ENCODE measurements at regions not wholly inside any gene's neighbourhood (a gene's known extent, or its start where the extent isn't known, plus 50 kb on each side); places are given as distances from the start of the nearest gene placed in this dataset.
"Not testable (repeated sequence)": the region's sequence is repeated elsewhere in the genome, so short reads cannot be mapped to it uniquely, and the experiment has no call there.

DNA sequence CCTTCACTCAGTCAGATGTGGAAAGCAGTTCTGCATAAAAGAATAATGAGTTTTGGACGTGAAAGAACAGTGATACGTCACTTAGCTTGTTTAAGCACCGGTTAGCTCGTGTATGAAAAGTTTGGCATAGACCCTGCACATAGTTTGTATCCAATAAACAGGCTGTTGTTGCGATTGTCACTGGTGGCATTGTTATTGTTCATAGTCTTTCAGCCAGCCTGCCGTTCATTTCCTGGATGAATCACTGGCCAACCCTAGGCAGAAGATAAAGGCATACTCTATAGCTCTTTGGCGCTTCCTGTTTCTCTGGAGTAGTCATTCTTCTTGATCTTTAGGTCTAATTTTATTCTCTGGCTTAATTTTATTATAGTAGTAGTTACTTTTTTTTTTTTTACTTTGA is 57.8 kb upstream of the ANKRD30A start:
- no peak for DNase-seq (ENCODE audit: low read depth in 2 of 2)

DNA sequence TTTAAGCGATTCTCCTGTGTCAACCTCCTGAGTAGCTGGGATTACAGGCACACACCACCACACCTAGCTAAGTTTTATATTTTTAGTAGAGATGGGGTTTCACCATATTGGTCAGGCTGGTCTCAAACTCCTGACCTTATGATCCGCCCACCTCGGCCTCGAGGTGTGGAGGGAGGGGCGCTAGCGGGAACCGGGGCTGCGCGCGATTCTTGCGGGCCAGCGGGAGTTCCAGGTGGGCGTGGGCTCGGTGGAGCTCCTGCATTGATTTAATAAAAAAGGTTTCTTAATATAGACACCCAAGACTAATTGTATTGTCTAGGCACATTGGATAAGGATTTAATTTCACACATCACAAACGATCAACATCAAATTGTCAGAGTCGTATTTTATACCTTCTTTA is 63.1 kb upstream of the ANKRD30A start:
- DNase-seq (ENCODE audit: low read depth in 2 of 2) = not testable (repeated sequence)

DNA sequence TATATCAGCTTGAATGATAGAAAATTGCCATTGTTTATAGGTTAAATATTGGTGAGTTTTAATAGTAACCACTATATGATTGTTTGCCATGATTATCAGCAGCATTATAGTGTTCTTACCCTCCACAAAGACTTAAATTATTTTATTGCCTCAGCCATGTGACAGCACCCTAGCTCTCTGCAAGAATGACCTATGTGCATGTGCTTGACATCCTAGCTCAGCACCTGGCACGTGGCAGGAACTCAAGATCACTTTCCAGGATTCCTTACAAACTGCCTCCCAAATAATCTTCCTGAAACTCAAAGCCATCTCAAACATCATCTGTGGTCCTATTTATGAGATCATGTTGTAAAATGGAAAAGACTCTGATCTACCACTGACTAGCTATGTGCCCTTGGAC is 68.1 kb upstream of the ANKRD30A start:
- DNase-seq (ENCODE audit: low read depth in 2 of 2) = no peak

DNA sequence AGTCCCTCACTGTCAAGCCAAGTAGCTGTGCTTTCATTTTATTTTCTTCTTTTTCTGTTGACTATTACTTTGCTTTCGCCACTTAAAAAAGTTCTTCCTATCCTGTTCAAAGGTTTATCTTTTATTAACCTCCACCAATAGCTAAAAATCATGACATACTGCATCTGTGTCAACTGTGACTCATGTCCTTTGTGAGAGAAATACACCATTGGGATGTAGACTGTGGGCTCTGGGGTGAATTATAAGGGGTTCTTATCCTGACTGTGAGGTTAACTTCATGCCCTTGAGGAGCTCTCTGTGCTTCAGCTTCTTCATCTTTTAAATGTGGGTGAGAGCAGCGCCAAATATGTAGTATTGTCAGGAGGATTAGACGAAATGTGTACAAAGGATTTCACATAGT is 71.9 kb upstream of the ANKRD30A start:
- no peak for DNase-seq (ENCODE audit: low read depth in 2 of 2)

DNA sequence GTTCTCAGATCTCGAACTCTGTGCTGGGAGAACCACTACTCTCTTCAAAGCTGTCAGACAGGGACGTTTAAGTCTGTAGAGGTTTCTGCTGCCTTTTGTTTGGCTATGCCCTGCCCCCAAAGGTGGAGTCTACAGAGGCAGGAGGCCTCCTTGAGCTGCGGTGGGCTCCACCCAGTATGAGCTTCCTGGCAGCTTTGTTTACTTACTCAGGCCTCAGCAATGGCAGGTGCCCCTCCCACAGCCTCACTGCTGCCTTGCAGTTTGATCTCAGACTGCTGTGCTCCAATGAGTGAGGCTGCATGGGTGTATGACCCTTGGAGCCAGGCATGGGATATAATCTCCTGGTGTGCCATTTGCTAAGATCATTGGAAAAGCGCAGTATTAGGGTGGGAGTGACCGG is 75.4 kb upstream of the ANKRD30A start:
- DNase-seq (ENCODE audit: low read depth in 2 of 2) = not testable (repeated sequence)

DNA sequence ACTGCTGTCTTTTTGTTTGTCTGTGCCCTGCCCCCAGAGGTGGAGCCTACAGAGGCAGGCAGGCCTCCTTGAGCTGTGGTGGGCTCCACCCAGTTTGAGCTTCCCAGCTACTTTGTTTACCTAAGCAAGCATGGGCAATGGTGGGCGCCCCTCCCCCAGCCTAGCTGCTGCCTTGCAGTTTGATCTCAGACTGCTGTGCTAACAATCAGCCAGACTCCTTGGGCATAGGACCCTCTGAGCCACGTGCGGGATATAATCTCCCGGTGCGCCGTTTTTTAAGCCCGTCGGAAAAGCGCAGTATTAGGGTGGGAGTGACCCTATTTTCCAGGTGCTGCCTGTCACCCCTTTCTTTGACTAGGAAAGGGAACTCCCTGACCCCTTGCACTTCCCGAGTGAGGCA is 81.1 kb upstream of the ANKRD30A start:
- DNase-seq (ENCODE audit: low read depth in 2 of 2) = not testable (repeated sequence)

DNA sequence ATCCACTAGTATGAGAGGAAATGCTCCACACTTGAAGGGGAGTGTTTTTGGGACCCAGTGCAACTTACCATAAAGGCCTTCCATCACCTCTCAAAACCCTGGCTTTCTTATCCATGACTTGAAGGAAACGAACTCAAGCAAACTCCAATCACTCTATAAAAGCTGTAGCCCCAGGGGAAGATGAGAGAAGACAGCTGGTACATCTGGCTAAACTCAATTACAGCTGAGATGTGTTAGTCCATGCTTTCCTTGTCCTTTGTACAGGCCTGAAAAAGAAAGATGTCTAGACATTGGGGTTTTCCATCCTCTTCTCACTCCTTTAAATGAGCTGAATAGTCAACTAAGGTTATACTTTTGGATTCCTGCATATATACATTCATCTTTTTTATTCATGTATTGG is 89.5 kb upstream of the ANKRD30A start:
- no peak for DNase-seq (ENCODE audit: low read depth in 2 of 2)

DNA sequence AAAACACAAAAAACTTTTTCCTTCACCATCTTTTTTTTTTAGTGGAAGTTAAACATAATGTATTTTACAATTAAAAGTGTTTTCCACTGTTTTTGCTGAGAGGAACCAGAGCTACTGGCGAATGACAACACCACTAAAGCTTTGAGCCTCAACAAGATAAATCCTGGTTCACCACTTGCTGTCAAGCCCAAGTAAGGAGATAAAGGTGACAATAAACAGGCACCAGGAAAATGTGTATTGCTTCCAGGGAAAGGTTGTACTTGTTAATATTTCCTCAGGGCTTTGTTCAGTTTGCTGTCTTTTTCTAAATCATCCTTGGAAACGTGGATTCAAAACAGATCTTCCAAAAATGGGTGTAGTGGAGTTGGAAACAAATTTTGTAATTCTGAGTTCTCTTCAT is 109.9 kb upstream of the ANKRD30A start:
- DNase-seq (ENCODE audit: low read depth in 2 of 2) = no peak

DNA sequence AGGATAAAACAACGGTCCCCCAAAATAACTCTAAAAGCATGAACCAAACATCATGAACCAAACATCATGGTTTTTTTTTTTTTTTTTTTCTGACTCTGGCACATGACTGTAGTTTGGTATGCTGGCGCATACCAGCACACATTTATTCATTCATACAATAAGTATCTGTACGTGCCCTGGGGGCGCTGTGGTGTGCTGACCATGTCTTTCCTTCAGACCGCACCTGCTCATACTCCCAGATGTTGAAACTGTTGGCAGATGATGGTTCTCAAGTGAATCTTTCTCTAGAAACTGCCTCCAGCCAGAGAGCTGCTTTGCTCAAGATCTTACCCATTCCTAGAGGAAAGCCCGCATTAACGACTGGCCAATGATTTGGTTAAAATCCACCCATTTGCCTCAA is 114.7 kb upstream of the ANKRD30A start:
- DNase-seq (ENCODE audit: low read depth in 2 of 2) = no peak

DNA sequence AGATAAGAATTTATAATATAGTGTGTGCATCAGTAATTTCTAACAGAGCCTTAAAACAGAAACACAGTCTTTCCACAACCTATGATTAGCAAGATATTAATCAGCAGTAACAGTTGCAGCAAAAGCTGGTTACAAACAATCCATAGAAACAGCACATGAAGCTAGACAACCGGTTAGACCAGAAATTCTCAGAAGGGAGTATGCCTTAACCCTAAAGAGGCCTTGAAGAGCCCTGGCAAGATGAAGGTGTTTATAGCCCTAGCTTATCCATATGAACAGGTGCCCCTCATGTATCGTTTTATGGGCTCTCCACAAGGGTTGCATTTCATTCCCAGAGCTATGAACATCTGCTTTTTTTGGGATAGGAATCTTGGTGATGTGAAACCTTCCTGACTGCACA is 117.1 kb upstream of the ANKRD30A start:
- not testable (repeated sequence) for DNase-seq (ENCODE audit: low read depth in 2 of 2)

DNA sequence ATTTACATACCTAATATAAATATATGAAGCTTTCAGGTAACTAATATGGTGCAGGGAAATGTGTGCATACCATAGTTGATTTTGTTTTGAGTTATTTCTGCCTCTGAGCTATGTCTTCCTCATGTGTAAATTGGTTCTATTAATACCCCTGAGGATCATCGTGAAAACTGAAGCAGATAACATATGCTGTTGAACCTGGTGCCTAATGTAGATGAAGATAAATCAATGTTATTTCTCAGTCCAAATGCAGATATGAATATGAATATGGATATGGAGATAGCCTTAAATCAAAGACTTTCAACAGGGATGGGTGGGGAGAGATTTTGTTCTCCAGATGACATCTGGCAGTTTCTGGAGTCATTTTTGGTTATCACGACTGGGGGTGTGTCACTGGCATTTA is 122.3 kb upstream of the ANKRD30A start:
- no peak for DNase-seq (ENCODE audit: low read depth in 2 of 2)

DNA sequence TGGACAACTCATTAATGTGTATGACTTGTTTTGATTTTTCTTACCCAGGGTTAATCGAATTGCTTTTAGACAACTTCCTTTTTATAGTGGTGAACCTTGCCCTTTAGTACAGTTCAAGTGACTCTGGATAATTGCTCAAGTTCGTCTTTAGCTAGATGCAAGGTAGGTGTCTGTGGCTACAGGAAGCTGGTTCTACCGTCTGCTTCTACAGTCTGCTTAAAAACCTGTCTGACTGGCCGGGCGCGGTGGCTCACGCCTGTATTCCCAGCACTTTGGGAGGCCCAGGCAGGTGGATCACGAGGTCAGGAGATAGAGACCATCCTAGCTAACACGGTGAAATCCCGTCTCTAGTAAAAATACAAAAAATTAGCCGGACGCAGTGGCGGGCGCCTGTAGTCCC is 129.6 kb upstream of the ANKRD30A start:
- not testable (repeated sequence) for DNase-seq (ENCODE audit: low read depth in 2 of 2)

DNA sequence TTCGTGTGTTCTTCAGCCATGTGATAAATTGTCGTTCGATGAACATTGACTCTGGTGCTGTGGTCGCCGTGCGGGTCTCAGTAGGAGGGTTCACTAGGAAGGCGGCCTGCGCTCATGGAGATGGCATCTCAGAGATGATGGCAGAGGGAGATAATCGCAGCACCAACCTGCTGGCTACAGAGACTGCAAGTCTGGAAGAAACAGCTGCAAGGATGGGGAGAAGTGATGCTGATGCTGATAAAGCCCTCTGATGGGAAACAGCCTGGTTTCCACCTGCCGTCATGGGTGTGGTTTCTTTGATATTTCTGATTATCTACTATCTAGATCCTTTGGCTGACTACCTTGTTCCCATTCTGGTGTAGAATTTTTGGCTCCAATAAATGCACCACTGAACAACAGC is 130.5 kb upstream of the ANKRD30A start:
- DNase-seq (ENCODE audit: low read depth in 2 of 2) = no peak

DNA sequence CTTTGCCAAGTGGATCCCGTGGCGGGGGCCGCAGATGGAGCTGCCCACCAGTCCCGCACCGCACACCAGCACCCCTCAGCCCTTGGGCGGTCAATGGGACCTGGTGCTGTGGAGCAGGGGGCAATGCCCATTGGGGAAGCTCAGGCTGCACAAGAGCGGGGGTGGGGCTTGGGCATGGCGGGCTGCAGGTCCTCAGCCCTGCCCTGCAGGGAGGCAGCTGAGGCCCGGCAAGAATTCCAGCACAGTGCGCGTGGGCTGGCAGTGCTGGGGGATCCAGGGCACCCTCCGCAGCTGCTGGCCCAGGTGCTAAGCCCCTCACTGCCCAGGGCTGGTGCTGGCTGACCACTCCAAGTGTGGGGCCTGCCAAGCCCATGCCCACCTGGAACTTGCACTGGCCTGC is 136.2 kb upstream of the ANKRD30A start:
- no peak for DNase-seq (ENCODE audit: low read depth in 2 of 2)

DNA sequence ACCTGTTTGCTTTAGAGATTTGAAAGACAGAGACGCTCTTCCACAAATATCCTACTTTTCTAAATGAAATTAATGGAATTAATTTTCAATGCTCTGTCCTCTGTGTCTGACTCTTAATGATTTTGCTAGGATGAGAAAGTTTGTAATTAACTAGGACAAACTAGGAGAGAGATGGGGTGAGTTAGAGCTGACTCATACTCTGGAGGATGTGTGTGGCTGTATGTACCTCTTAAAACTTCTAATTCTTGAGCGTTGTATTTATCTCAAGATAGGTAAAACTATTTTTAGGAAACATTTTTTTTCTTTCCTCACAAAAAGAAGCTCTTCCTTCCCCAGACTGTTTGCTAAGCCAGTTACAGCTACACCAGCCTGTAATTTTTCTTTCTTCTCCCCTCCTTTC is 178.8 kb upstream of the ANKRD30A start:
- DNase-seq (ENCODE audit: low read depth in 2 of 2) = no peak

DNA sequence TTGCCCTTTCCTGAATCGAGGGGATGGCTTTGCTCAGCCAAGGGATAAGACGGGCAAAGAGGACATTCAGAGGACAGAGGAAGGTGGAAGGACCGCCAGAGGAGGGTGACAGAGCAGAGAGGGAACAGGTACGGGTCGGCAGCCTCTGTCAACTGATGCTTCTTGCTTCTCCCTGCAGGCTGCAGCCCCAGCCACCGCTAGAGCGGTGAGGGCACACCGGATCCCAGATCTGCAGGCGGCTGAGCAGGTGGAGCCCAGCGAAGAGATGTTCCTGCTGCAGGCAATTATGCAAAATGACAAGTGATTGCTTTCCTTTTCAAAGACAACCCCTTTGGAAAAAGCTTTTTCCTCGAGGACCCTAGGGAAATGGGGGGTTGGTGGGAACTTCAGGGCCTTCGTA is 181.9 kb upstream of the ANKRD30A start:
- DNase-seq (ENCODE audit: low read depth in 2 of 2) = no peak

DNA sequence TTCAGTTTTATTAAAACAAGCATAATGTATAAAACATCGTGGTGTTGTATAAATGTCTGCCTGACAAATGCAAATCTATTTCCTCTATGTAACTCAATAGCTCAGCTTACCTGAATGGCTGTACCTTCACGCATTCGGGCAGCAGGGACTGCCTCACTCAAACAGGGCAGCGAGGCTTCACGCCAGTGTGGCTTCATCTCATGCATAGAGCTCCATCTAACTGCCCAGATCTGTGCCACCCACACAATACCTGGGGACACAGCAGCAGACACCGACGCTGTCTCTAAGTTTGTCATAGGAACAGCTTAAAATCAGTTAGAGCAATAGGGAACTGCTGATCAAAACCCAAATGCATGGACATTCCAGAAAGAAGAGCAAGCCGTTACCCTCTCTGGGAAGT is 182.8 kb upstream of the ANKRD30A start:
- no peak for DNase-seq (ENCODE audit: low read depth in 2 of 2)

DNA sequence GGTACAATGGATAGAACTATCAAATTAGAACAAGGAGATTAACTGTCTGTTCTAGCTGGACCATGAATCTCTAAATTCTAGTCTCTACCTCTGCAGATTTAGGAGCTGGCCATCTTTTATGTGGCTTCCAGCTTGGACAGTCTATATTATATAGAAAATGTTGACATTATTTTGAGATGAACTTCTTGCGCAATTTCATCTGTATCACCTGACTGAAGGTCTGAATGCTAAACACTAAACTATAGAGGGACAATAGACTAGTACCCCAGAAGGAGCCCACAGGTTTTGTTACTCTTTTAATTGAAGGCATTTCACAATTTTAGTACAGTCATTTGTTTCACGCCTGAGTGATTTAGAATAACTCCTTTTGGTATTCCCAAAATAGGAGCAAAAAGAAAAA is 222.4 kb upstream of the ANKRD30A start:
- DNase-seq (ENCODE audit: low read depth in 2 of 2) = no peak

DNA sequence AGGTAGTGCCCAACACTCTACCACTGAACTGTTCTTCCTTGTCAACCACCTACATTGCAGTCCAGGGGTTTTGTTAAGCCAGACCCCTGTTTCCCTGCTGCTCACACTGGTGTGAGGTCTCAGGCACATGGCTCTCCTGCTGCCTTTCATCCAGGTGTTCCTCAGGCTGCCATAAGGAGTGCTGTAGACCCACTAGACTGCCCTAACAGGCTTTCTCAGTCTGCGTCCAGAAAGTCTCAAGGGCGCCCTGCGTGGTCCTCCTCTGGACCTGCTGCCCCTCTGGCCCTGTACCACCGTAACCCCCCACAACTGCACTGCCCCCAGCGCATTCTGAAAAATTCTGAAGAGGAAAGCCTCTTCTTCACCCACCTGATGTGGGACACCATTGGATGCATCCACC is 225.7 kb upstream of the ANKRD30A start:
- no peak for DNase-seq (ENCODE audit: low read depth in 2 of 2)

DNA sequence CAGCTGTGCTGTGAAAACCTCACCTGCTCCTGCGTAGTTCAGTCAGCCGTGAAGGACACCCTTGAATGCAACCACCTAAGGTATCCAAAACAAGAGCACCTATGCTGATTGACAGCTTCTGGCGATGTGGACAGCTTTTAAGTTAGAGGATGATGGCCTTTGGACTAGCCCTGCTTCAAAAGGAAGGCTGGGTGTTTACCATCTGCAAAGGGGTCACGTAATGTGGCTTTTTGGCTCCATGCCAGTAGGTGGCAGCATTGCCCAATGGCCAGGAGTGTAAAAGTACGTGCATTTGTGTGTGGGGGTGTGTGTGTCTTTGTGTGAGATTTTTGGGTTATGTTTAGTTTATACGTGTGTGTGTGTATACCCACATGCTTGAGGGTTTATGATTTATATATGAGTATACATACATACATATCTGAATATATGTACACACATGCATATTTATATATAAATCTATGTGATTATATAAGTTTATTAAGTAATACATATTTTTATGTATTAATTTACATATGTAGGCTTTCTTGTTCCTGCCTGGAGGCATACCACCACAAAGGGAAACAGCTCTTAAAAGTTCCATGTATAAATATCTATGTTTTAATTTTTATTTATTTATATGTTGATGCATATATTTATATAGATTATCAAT is 236.3 kb upstream of the ANKRD30A start:
- peak; percentile 24 to 28 for DNase-seq (ENCODE audit: low read depth in 2 of 2)

DNA sequence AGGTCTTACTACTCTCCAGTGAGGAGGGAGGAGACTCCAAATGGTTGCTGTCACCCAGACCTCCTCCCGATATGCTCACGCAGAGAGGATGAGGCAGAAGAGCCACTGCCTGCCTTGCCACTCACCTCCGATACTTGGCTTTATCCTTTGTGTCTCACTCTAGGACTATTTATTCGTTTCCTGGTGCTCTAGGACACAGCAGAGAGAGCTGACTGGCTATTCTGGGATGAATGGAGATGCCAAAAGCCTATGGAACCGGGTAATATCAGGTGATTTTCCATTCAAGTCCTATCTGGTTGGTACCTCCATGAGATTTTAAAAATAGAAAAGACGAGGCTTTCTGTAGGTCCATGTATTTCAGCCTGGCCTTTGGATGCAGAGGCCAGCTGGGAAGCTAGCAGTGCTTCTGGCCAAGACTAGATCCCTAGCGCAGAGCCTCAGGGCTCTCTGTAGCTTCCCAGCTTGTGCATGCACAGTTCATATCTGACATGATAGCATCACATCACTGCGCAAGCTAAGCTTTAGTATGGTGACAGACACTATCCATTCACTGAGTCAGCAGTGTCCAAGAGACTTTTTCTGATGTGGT is 239.0 kb upstream of the ANKRD30A start:
- no peak for DNase-seq (ENCODE audit: low read depth in 2 of 2)

DNA sequence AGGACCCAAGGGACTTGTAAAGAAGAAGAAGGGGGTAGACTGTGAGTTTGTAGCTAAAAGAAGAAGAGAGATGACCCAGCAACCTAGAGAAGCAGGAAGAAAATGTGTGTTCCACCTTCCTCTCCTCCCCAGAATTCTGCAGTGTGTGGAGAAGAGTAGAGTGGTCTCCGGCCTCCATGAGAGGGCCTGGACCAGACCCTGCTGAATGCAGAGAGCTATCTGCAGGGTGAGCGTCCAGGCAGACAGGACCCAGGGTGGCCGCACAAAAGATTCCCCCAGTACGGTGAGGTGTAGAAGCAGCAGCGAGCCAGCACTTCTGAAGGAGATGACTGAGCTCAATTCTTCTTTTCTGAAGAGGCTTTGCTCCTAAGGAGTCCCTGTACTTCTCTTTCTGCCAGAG is 239.7 kb upstream of the ANKRD30A start:
- no peak for DNase-seq (ENCODE audit: low read depth in 2 of 2)

DNA sequence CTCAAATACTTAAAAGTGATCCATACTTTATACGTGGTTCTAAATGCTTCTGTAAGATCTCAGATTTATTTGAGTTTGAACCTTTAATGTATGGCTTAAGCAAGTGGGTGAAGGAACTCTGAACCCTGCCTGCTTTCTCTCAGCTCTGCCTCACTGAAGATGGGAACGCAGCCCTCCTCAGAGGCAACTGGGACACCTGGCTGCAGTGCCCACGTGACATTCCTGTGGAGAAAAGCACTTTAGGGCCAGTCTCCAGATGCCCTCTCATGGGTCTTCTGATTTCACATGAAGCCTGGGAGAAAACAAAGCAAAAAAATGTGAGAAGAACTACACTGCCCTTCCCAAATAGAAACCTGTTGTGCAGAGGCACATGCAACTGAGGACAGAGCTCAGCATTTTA is 242.6 kb upstream of the ANKRD30A start:
- DNase-seq (ENCODE audit: low read depth in 2 of 2) = no peak

DNA sequence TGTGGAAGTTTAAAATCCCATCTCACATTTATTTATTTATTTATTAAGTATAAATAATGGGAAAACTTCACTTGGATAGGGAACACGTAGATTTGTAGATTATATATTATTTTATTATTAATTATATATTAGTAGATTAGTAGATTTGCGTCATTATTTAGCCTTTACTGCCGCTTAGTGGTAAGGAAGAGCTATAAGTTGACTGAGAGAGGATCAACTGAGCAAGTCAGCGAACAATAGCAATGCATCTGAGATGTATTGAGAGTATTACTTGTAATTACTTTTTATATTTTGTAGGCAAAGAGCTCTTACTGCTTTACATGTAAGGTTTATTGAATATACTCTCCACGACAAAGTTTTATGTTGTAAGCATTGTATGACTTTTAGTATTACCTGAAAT is 244.5 kb upstream of the ANKRD30A start:
- DNase-seq (ENCODE audit: low read depth in 2 of 2) = no peak

All from stimulated activated CD4-positive, alpha-beta T cell treated with anti-CD3 and anti-CD28 coated beads, Interleukin-15, amount 100 ng/mL, for 48 hours (primary cell).